ENCODE measurements at regions not wholly inside any gene's neighbourhood (a gene's known extent, or its start where the extent isn't known, plus 50 kb on each side); places are given as distances from the start of the nearest gene placed in this dataset.

DNA sequence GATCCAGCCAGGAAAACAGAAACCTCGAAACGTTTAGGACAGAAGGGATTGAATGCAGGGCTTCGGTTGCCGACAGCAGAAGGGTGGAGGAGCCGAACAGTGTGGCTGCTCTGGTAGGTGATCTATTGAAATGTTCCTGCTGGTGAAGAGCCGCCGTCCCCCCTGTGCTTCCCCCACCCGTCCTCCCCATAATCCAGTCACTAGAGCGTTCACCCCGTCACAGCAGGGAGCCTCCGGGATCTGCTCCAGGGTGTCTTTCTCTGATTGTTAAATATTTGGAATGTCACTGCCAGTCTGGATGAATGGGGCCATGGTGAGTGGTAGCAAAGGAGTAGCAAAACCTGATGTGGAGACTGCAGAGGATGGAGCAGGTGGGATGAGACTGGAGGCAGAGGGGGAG lies 255.1 kb upstream of the CSF3R start:
- H3K36me3 Mint-ChIP-seq: no peaks in the 10 kb centered on the region
- TF ChIP-seq, protein P1, sequence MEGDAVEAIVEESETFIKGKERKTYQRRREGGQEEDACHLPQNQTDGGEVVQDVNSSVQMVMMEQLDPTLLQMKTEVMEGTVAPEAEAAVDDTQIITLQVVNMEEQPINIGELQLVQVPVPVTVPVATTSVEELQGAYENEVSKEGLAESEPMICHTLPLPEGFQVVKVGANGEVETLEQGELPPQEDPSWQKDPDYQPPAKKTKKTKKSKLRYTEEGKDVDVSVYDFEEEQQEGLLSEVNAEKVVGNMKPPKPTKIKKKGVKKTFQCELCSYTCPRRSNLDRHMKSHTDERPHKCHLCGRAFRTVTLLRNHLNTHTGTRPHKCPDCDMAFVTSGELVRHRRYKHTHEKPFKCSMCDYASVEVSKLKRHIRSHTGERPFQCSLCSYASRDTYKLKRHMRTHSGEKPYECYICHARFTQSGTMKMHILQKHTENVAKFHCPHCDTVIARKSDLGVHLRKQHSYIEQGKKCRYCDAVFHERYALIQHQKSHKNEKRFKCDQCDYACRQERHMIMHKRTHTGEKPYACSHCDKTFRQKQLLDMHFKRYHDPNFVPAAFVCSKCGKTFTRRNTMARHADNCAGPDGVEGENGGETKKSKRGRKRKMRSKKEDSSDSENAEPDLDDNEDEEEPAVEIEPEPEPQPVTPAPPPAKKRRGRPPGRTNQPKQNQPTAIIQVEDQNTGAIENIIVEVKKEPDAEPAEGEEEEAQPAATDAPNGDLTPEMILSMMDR (IDR thresholded peaks at IDR 0.05; ENCODE audit: unreplicated experiment): no peak
- no peak overlapping the region for H3K27ac Mint-ChIP-seq
- peaks cover 63% of the 10 kb centered on the region for H3K27me3 Mint-ChIP-seq (ENCODE audit: low read depth)
- peaks cover 3% of the 10 kb centered on the region for H3K9me3 Mint-ChIP-seq
- no peak overlapping the region for H3K4me3 Mint-ChIP-seq
- peak in 1 of 2 experiments; percentile 17 for DNase-seq (ENCODE audit: low spot score in 2 of 2, unreplicated experiment in 2 of 2)
- no peaks in the 10 kb centered on the region for H3K4me1 Mint-ChIP-seq

GRCh38 chr1:36737038-36737555 lies 254.4 kb upstream of the CSF3R start:
- Mint-ChIP-seq H3K27me3 (ENCODE audit: low read depth) (peaks cover 70% of the 10 kb centered on the region), H3K27ac (no peak overlapping the region), H3K4me3 (no peak overlapping the region), H3K9me3 (peaks cover 3% of the 10 kb centered on the region), H3K4me1 (no peaks in the 10 kb centered on the region), H3K36me3 (no peaks in the 10 kb centered on the region)
- TF ChIP-seq, protein P1 (IDR thresholded peaks at IDR 0.05; ENCODE audit: unreplicated experiment): no peak
- no peak for DNase-seq (ENCODE audit: low spot score in 2 of 2, unreplicated experiment in 2 of 2)

DNA sequence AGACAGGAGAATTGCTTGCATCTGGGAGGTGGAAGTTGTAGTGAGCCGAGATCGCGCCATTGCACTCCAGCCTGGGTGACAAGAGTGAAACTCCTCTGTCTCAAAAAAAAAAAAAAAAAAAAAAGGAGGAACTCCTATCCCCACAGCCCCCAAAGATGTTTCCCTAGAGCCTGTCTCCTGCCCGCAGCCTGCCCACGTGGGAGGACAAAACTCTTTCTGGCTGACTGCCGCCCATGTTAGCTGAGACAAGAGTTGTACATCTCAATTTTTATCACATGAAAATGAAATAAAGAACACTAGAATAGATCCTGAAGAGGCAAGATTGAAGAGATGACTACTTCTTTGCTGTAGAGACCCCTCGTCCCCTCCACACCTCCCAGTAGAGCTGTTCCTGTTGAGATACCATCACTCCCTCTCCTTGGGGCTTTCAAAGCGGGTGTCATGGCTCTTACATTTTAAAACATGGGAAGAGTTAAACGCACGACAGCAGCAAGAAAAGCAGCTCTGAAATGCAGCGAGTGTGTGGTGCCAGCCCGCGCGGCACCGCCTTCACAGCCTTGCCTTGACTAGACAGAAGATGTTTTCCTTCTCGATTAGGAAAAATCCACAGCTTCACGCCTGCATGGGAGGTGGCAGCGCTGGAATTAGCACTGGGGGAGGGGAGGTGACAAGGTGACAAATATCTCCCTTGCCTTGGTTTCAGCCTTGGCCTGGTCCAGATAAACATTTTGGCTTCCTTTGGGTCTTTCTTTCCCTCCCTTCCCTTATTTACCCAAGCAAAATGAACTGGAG lies 253.4 kb upstream of the CSF3R start:
- H3K4me3 Mint-ChIP-seq: no peak overlapping the region
- DNase-seq (ENCODE audit: low spot score in 2 of 2, unreplicated experiment in 2 of 2): peak in 1 of 2 experiments; percentile 28

DNA sequence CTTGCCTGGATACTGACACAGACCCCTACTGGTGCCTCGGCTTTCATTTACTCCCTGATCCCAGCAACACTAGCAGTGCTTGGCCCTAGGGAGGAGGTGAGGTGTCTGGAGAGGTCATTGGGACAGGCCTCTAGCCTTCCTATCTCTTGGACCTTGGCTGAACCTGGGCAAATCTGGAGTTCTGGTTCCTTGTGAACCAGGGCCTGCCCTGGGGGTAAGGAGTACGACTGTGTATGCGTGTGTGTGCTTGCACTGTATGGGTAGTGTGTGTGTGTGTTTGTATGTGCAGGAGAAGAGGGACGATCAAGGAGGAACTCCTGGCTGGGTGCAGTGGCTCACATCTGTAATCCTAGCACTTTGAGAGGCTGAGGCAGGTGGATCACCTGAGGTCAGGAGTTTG lies 252.7 kb upstream of the CSF3R start:
- TF ChIP-seq, protein P1 (IDR thresholded peaks at IDR 0.05; ENCODE audit: unreplicated experiment): no peak
- H3K27ac Mint-ChIP-seq: no peak overlapping the region
- peak in 1 of 2 experiments; percentile 20 for DNase-seq (ENCODE audit: low spot score in 2 of 2, unreplicated experiment in 2 of 2)
- no peaks in the 10 kb centered on the region for H3K9me3 Mint-ChIP-seq
- H3K4me3 Mint-ChIP-seq: no peak overlapping the region
- no peaks in the 10 kb centered on the region for H3K36me3 Mint-ChIP-seq
- no peaks in the 10 kb centered on the region for H3K4me1 Mint-ChIP-seq
- H3K27me3 Mint-ChIP-seq (ENCODE audit: low read depth): peaks cover 78% of the 10 kb centered on the region

More for the DNA sequence above, 253.4 kb upstream of the CSF3R start:
- H3K4me1 Mint-ChIP-seq: no peaks in the 10 kb centered on the region
- no peaks in the 10 kb centered on the region for H3K36me3 Mint-ChIP-seq
- peaks cover 3% of the 10 kb centered on the region for H3K9me3 Mint-ChIP-seq
- no peak overlapping the region for H3K27ac Mint-ChIP-seq
- peaks cover 75% of the 10 kb centered on the region for H3K27me3 Mint-ChIP-seq (ENCODE audit: low read depth)
- TF ChIP-seq, protein P1 (IDR thresholded peaks at IDR 0.05; ENCODE audit: unreplicated experiment): no peak

DNA sequence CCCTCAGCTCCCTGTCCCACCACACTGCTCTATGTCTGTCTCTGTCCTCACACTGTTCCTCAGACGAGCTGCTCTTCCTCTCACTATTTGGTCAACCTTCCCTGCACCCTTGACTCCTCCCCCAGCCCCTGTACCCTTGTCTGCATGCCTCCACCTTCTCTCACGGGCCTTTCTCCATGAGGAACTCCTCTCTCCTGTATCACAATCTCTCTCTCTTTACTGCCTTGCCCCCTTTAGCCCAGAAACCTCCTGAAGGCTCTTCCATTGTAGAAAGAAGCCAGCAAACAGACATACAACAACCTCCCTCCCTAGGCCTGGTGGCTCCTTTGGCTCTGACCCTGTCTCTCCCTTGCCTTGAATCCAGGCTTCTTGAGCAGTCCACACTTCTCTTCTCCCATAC lies 251.6 kb upstream of the CSF3R start:
- no peak overlapping the region for H3K4me3 Mint-ChIP-seq
- DNase-seq (ENCODE audit: low spot score in 2 of 2, unreplicated experiment in 2 of 2): no peak
- H3K27ac Mint-ChIP-seq: no peak overlapping the region
- no peaks in the 10 kb centered on the region for H3K36me3 Mint-ChIP-seq
- peaks cover 84% of the 10 kb centered on the region for H3K27me3 Mint-ChIP-seq (ENCODE audit: low read depth)
- no peaks in the 10 kb centered on the region for H3K4me1 Mint-ChIP-seq
- TF ChIP-seq, protein P1 (IDR thresholded peaks at IDR 0.05; ENCODE audit: unreplicated experiment): no peak
- H3K9me3 Mint-ChIP-seq: no peaks in the 10 kb centered on the region
